MM.1S (cell line): ENCODE measurements at regions not wholly inside any gene's neighbourhood (a gene's known extent, or its start where the extent isn't known, plus 50 kb on each side); places are given as distances from the start of the nearest gene placed in this dataset.

Experiments used
- CTCF ChIP-seq: fragments of 300-600 bp; sonication (generic); IDR thresholded peaks from 2 replicates; pipeline ENCODE4 v1.5.1; 2016; ENCODE audit warnings: antibody characterized with exemption, low read length, mixed read lengths
- EZH2 ChIP-seq: fragments of 300-600 bp; sonication (generic); optimal IDR thresholded peaks from 2 replicates; pipeline ENCODE3; 2017; ENCODE audit warnings: low read depth, mild to moderate bottlenecking, antibody characterized with exemption, low read length, mixed read lengths

GRCh38 chr5:2902186-2902585 lies 150.7 kb upstream of the IRX2 start:
- TF ChIP-seq CTCF (no peak), EZH2 (no peak)
